Loucy (cell line): ENCODE measurements at regions not wholly inside any gene's neighbourhood (a gene's known extent, or its start where the extent isn't known, plus 50 kb on each side); places are given as distances from the start of the nearest gene placed in this dataset.

Source experiments
- H2AFZ ChIP-seq: fragments of 200-600 bp; sonication (generic); 2 replicates; pipeline ENCODE4 v1.6.0; 2016; ENCODE audit warnings: antibody characterized with exemption, mild to moderate bottlenecking, low read length, moderate library complexity
- H3F3A ChIP-seq: fragments of 200-600 bp; 2 replicates; pipeline ENCODE4 v1.6.0; 2016; ENCODE audit warnings: antibody characterized with exemption, low read depth, mild to moderate bottlenecking
- H3K27me3 ChIP-seq: fragments of 200-600 bp; sonication (generic); 2 replicates; pipeline ENCODE4 v1.6.1; 2014; ENCODE audit warnings: low read length, mild to moderate bottlenecking; ENCODE audit not compliant: insufficient read depth, poor library complexity, severe bottlenecking
- H3K36me3 ChIP-seq: fragments of 200-600 bp; sonication (generic); 2 replicates; pipeline ENCODE4 v1.6.1; 2016; ENCODE audit warnings: low read length; ENCODE audit not compliant: insufficient read depth
- H3K4me1 ChIP-seq: fragments of 200-600 bp; sonication (generic); 2 replicates; pipeline ENCODE4 v1.5.1; 2014; ENCODE audit warnings: low read length, mild to moderate bottlenecking; ENCODE audit not compliant: insufficient read depth, poor library complexity, severe bottlenecking
- H3K4me2 ChIP-seq: fragments of 200-600 bp; sonication (generic); 2 replicates; pipeline ENCODE4 v1.6.0; 2014; ENCODE audit warnings: antibody characterized with exemption, low read length, low read depth, mild to moderate bottlenecking; ENCODE audit not compliant: poor library complexity, severe bottlenecking
- H3K4me3 ChIP-seq: fragments of 200-600 bp; sonication (generic); 2 replicates; pipeline ENCODE4 v1.5.1; 2014; ENCODE audit warnings: low read length, mild to moderate bottlenecking, mixed read lengths; ENCODE audit not compliant: poor library complexity, severe bottlenecking
- H3K79me2 ChIP-seq: fragments of 200-600 bp; sonication (generic); 2 replicates; pipeline ENCODE4 v1.6.1; 2014; ENCODE audit warnings: low read length; ENCODE audit not compliant: insufficient read depth
- H3K9ac ChIP-seq: fragments of 200-600 bp; sonication (generic); 2 replicates; pipeline ENCODE4 v1.6.0; 2014; ENCODE audit warnings: mild to moderate bottlenecking, low read depth, low read length, moderate library complexity; ENCODE audit not compliant: poor library complexity, severe bottlenecking
- H3K9me2 ChIP-seq: fragments of 200-600 bp; sonication (generic); replicated peaks from 2 replicates; pipeline ENCODE4 v1.6.1; 2016; ENCODE audit warnings: low read depth, low read length, mixed read lengths
- H3K9me3 ChIP-seq: fragments of 200-600 bp; sonication (generic); 2 replicates; pipeline ENCODE4 v1.6.1; 2014; ENCODE audit warnings: mild to moderate bottlenecking, antibody characterized with exemption, low read length, low read depth; ENCODE audit not compliant: insufficient read depth
- H4K20me1 ChIP-seq: fragments of 200-600 bp; sonication (generic); 2 replicates; pipeline ENCODE4 v1.6.0; 2014; ENCODE audit warnings: antibody characterized with exemption, low read length, mild to moderate bottlenecking; ENCODE audit not compliant: insufficient read depth, poor library complexity, severe bottlenecking
- CTCF ChIP-seq: fragments of 200-600 bp; sonication (generic); conservative IDR thresholded peaks from 2 replicates; pipeline ENCODE4 v1.5.1; 2014; ENCODE audit warnings: mild to moderate bottlenecking, antibody characterized with exemption, low read length
- EZH2phosphoT487 ChIP-seq: fragments of 200-600 bp; IDR thresholded peaks from 2 replicates; pipeline ENCODE4 v1.6.1; 2018; ENCODE audit warnings: antibody characterized with exemption, mild to moderate bottlenecking, moderate library complexity, borderline replicate concordance

- Histone ChIP-seq H3K9ac (no peak overlapping the region), H3F3A (no peaks in the 10 kb centered on the region), H3K4me1 (no peaks in the 10 kb centered on the region), H3K4me3 (no peak overlapping the region), H4K20me1 (no peaks in the 10 kb centered on the region), H3K4me2 (no peak overlapping the region), H3K9me3 (no peaks in the 10 kb centered on the region), H2AFZ (no peak overlapping the region), H3K79me2 (no peaks in the 10 kb centered on the region), H3K27me3 (no peaks in the 10 kb centered on the region), H3K9me2 (no peaks in the 10 kb centered on the region), H3K36me3 (no peaks in the 10 kb centered on the region)
- TF ChIP-seq EZH2phosphoT487: no peak
- no peak for TF ChIP-seq CTCF
These were observed 1199.7 kb upstream of the TENM3 start for GRCh38 chr4:181043486-181043885.

DNA sequence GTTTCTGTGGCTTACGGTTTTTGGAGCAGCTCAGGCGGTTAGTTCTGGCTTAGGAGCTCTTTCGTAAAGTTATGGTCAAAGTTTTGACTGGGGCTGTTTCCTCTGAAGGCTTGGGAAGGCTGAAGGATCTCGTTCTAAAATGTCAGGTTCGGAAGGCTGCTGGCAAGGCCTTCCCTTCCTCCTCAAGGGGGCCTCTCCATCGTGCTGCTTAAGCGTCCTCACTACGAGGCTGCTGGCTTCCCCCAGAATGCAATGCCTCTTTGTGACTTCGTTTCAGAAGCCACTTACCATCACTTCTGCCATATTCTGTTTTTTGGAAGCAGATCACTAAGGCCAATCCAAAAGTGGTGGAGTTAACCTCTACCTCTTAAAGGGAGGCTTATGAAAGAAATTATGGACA is 1196.4 kb upstream of the TENM3 start:
- no peaks in the 10 kb centered on the region for H3F3A ChIP-seq
- no peaks in the 10 kb centered on the region for H3K4me1 ChIP-seq
- no peak overlapping the region for H3K4me3 ChIP-seq
- no peak overlapping the region for H3K4me2 ChIP-seq
- H4K20me1 ChIP-seq: no peaks in the 10 kb centered on the region
- H3K9me2 ChIP-seq: no peaks in the 10 kb centered on the region
- H3K36me3 ChIP-seq: no peaks in the 10 kb centered on the region
- H3K9ac ChIP-seq: no peak overlapping the region
- H3K27me3 ChIP-seq: no peaks in the 10 kb centered on the region
- TF ChIP-seq CTCF: no peak
- TF ChIP-seq EZH2phosphoT487: no peak
- no peaks in the 10 kb centered on the region for H3K79me2 ChIP-seq
- H2AFZ ChIP-seq: no peak overlapping the region
- no peaks in the 10 kb centered on the region for H3K9me3 ChIP-seq

DNA sequence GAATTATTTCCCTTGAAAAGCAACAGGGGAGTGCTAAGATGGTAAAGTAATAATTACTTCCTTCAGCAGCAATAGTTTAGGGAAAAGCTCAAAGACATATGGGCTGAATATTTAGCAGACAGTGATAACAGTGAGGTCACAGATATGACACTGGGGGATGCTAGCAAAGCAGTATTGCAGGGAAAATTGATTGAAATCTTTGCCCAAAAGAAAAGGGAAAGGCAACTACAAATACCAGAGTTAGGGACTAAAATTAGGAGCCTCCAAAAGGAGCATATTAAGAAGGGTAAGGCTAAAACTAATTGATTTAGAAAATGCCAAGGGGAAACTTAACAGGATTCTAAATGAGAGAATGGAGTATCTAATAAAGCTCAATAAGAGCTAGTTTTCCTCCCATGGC is 1191.3 kb upstream of the TENM3 start:
- no peaks in the 10 kb centered on the region for H3F3A ChIP-seq
- H3K4me3 ChIP-seq: no peak overlapping the region
- H3K27me3 ChIP-seq: no peaks in the 10 kb centered on the region
- no peaks in the 10 kb centered on the region for H4K20me1 ChIP-seq
- H3K36me3 ChIP-seq: no peaks in the 10 kb centered on the region
- H3K4me2 ChIP-seq: no peak overlapping the region
- H2AFZ ChIP-seq: no peak overlapping the region
- H3K9ac ChIP-seq: no peak overlapping the region
- H3K79me2 ChIP-seq: no peaks in the 10 kb centered on the region
- H3K4me1 ChIP-seq: no peaks in the 10 kb centered on the region
- H3K9me2 ChIP-seq: no peaks in the 10 kb centered on the region
- 0 out of 2 replicates have a peak, but pooled peaks cover 3% of the 10 kb centered on the region for H3K9me3 ChIP-seq
- no peak for TF ChIP-seq CTCF
- TF ChIP-seq EZH2phosphoT487: no peak
